GM12878 (cell line): ENCODE measurements at regions not wholly inside any gene's neighbourhood (a gene's known extent, or its start where the extent isn't known, plus 50 kb on each side); places are given as distances from the start of the nearest gene placed in this dataset.

Experiments used
- ATAC-seq: fragments of 200-7000 bp; cut with Tn5 transposase; 3 replicates; pipeline ENCODE4 v1.9.1; 2020; ENCODE audit warnings: mild to moderate bottlenecking, moderate library complexity
- BruUV-seq: library from RNA; stranded (reverse); fragments of 400-500 nt; replicated peaks from 2 replicates; lab custom pipeline; 2021; lab: Mats Ljungman, UMichigan
- CTCF ChIA-PET: fragments of 300-600 bp; sonication (Branson Sonifier 250); formaldehyde crosslinking; extraction: SDS; loops from one replicate; lab custom pipeline; 2021; ENCODE audit warnings: inconsistent platforms; lab: Yijun Ruan, JAX
- POLR2A ChIA-PET: fragments of 350-600 bp; formaldehyde crosslinking; extraction: SDS; loops from one replicate; lab custom pipeline; 2021; ENCODE audit warnings: inconsistent platforms; lab: Charles Lee
- RAD21 ChIA-PET: fragments of 300-600 bp; sonication (Branson Sonifier 250); formaldehyde crosslinking; loops from one replicate; lab custom pipeline; 2023; ENCODE audit warnings: antibody characterized with exemption; ENCODE audit not compliant: unreplicated experiment; lab: Charles Lee
- SMC1A ChIA-PET: fragments of 300-600 bp; sonication (Branson Sonifier 250); formaldehyde crosslinking; loops from one replicate; lab custom pipeline; 2023; ENCODE audit not compliant: unreplicated experiment, uncharacterized antibody; lab: Charles Lee
- DNase-seq: peaks from one replicate; pipeline ENCODE4 v3.0.0-alpha.2; 2011; ENCODE audit warnings: low read depth, low spot score
- FAIRE-seq: peaks from 3 replicates; lab custom pipeline; 2011; peaks lifted over from hg19 to GRCh38; lab: Jason Lieb, UNC
- H2AFZ ChIP-seq: 2 replicates; pipeline ENCODE4 v1.6.0; 2011; ENCODE audit warnings: low read depth, low read length, control low read depth; ENCODE audit not compliant: control insufficient read depth
- H3K27ac ChIP-seq: 2 replicates; pipeline ENCODE4 v1.5.1; 2011; ENCODE audit warnings: control low read depth; ENCODE audit not compliant: control insufficient read depth, insufficient read depth
- H3K27me3 ChIP-seq, 2 experiments: replicated peaks in 1 of 2; 2 replicates each; pipeline versions ENCODE4 v1.6.0 to v1.6.1; 2011; ENCODE audit warnings: low read length in 1 of 2; ENCODE audit not compliant: control insufficient read depth in 2 of 2, insufficient read depth in 2 of 2
- H3K36me3 ChIP-seq, 2 experiments: 2 replicates each; pipeline ENCODE4 v1.5.1; 2011; ENCODE audit warnings: low read length in 1 of 2; ENCODE audit not compliant: control insufficient read depth in 2 of 2, insufficient read depth in 2 of 2
- H3K4me1 ChIP-seq: 2 replicates; pipeline ENCODE4 v1.6.1; 2011; ENCODE audit warnings: mild to moderate bottlenecking, low read length, moderate library complexity, mixed read lengths; ENCODE audit not compliant: control insufficient read depth, insufficient read depth
- H3K4me2 ChIP-seq: 2 replicates; pipeline ENCODE4 v1.6.0; 2011; ENCODE audit warnings: control low read depth; ENCODE audit not compliant: control insufficient read depth, insufficient read depth
- H3K4me3 ChIP-seq: fragments of 200-600 bp; sonication (generic); 2 replicates; pipeline ENCODE4 v1.5.1; 2016
- H3K79me2 ChIP-seq: 2 replicates; pipeline ENCODE4 v1.6.0; 2011; ENCODE audit warnings: low read length; ENCODE audit not compliant: control insufficient read depth, insufficient read depth
- H3K9ac ChIP-seq: 2 replicates; pipeline ENCODE4 v1.8.0; 2011; ENCODE audit warnings: low read length, control low read depth, mixed read lengths; ENCODE audit not compliant: control insufficient read depth, insufficient read depth
- H3K9me3 ChIP-seq: replicated peaks from 3 replicates; pipeline ENCODE4 v1.5.1; 2011; ENCODE audit warnings: mild to moderate bottlenecking, low read length; ENCODE audit not compliant: control insufficient read depth, insufficient read depth
- H4K20me1 ChIP-seq: 2 replicates; pipeline ENCODE4 v1.6.0; 2011; ENCODE audit not compliant: control insufficient read depth, insufficient read depth
- ATF7 ChIP-seq: fragments of 450-650 bp; IDR thresholded peaks from 2 replicates; pipeline ENCODE4 v1.6.1; 2016; ENCODE audit warnings: low read depth, mild to moderate bottlenecking
- KLF5 ChIP-seq: fragments of 450-650 bp; IDR thresholded peaks from 2 replicates; pipeline ENCODE4 v1.6.1; 2014; ENCODE audit warnings: mild to moderate bottlenecking; ENCODE audit not compliant: partially characterized antibody
- SMAD5 ChIP-seq: IDR thresholded peaks from 2 replicates; pipeline ENCODE4 v1.6.1; 2016; ENCODE audit warnings: antibody characterized with exemption, low read depth
- WGBS: methylation state at CpG from one replicate; pipeline ENCODE4 v1.1.6; 2016; ENCODE audit warnings: low lambda C conversion rate; ENCODE audit not compliant: insufficient replicate concordance, insufficient coverage; ENCODE audit errors: missing lambda C conversion rate; 5-methylcytosine and 5-hydroxymethylcytosine counted together
- in situ Hi-C: fragments of 300-500 bp; cut with MboI; formaldehyde crosslinking; loops from 9 replicates; pipeline ENCODE4 v1.14.3; 2018; ENCODE audit warnings: mixed read lengths
- intact Hi-C: fragments of 100-400 bp; cut with micrococcal nuclease; formaldehyde crosslinking; loops from one replicate; pipeline ENCODE4 v1.14.2; 2022; ENCODE audit not compliant: unreplicated experiment
- TF ChIP-seq, protein P1 (sequence below): fragments of 150-350 bp; IDR thresholded peaks from 2 replicates; pipeline ENCODE4 v1.6.1; 2014; ENCODE audit warnings: mild to moderate bottlenecking, low read depth, low read length
- TF ChIP-seq, protein P2 (sequence below): IDR thresholded peaks from 2 replicates; pipeline ENCODE4 v1.6.1; 2012; ENCODE audit warnings: low read depth, low read length, improper control_type of control experiment
- TF ChIP-seq, protein P3 (sequence below): IDR thresholded peaks from 2 replicates; pipeline ENCODE4 v1.6.1; 2012; ENCODE audit warnings: low read depth, low read length, improper control_type of control experiment
- TF ChIP-seq, protein P4 (sequence below): fragments of 450-650 bp; formaldehyde crosslinking; IDR thresholded peaks from 2 replicates; pipeline ENCODE4 v1.4.0; 2020; ENCODE audit warnings: mild to moderate bottlenecking, moderate library complexity
- TF ChIP-seq, protein P5 (sequence below): IDR thresholded peaks from 2 replicates; pipeline ENCODE4 v1.6.1; 2012; ENCODE audit warnings: mild to moderate bottlenecking, low read depth, low read length

DNA sequence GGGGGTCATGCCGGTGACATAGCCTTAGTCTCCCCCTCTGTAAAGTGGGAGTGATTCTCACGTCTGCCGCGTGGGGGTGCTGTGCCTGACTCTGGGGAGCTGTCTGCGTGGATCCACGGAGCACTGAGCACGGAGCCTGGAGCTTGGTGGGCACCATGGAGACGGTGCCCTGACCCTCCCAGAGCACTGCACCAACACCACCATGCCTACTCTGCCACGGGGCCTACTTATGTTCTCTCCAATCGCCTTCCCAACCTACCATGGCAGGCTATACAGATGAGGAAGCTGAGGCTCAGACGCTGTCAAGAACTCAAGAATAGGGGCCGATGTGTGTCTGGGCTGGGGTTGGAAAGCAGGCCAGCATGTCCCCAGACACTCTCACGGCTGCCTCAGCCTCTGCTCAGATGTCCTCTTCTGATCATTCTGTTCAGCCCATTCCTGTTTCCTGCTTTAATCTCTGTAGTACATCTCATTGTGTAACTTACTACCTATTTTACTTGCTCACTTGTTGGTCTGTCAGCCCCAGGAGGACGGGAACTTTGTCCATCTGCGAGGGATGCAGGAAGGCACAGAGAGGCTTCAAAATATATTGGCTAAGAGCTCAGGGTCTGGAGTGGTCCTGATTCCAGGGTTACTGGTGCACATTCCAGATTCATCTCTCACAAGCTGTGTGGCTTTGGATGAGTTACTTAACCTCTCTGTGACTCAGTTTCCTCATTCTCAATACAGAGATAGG lies 168.1 kb upstream of the HS6ST1 start:
- ChIA-PET POLR2A (no interaction called here), CTCF (no interaction called here), SMC1A (no interaction called here), RAD21 (no interaction called here)
- intact Hi-C loops (no loop called here), in situ Hi-C loops (no loop called here)
- H2AFZ ChIP-seq, result no peak overlapping the region
- H3K9me3 ChIP-seq, result no peaks in the 10 kb centered on the region
- peaks cover 0 to 3% of the 10 kb centered on the region in 2 experiments; a peak in 1 of 4 replicates for H3K27me3 ChIP-seq
- no peaks in the 10 kb centered on the region for H3K79me2 ChIP-seq
- H3K27ac ChIP-seq, result no peak overlapping the region
- FAIRE-seq (no peak), ATAC-seq (no peak), DNase-seq (no peak)
- no TSS peak for BruUV-seq
- WGBS, result 45% methylated on average over 12 of the region's 15 CpGs
- no peaks in the 10 kb centered on the region for H4K20me1 ChIP-seq
- no peak overlapping the region for H3K4me2 ChIP-seq
- no peak overlapping the region for H3K4me3 ChIP-seq
- H3K9ac ChIP-seq, result no peak overlapping the region
- H3K4me1 ChIP-seq, result no peaks in the 10 kb centered on the region
- no peaks in the 10 kb centered on the region for H3K36me3 ChIP-seq
- TF ChIP-seq ATF7 (no peak), SMAD5 (no peak), KLF5 (no peak)
- TF ChIP-seq, protein P1, sequence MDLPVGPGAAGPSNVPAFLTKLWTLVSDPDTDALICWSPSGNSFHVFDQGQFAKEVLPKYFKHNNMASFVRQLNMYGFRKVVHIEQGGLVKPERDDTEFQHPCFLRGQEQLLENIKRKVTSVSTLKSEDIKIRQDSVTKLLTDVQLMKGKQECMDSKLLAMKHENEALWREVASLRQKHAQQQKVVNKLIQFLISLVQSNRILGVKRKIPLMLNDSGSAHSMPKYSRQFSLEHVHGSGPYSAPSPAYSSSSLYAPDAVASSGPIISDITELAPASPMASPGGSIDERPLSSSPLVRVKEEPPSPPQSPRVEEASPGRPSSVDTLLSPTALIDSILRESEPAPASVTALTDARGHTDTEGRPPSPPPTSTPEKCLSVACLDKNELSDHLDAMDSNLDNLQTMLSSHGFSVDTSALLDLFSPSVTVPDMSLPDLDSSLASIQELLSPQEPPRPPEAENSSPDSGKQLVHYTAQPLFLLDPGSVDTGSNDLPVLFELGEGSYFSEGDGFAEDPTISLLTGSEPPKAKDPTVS, result no peak
- TF ChIP-seq, protein P2, sequence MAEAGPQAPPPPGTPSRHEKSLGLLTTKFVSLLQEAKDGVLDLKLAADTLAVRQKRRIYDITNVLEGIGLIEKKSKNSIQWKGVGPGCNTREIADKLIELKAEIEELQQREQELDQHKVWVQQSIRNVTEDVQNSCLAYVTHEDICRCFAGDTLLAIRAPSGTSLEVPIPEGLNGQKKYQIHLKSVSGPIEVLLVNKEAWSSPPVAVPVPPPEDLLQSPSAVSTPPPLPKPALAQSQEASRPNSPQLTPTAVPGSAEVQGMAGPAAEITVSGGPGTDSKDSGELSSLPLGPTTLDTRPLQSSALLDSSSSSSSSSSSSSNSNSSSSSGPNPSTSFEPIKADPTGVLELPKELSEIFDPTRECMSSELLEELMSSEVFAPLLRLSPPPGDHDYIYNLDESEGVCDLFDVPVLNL, result no peak
- TF ChIP-seq, protein P3, sequence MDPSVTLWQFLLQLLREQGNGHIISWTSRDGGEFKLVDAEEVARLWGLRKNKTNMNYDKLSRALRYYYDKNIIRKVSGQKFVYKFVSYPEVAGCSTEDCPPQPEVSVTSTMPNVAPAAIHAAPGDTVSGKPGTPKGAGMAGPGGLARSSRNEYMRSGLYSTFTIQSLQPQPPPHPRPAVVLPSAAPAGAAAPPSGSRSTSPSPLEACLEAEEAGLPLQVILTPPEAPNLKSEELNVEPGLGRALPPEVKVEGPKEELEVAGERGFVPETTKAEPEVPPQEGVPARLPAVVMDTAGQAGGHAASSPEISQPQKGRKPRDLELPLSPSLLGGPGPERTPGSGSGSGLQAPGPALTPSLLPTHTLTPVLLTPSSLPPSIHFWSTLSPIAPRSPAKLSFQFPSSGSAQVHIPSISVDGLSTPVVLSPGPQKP, result no peak
- TF ChIP-seq, protein P4, sequence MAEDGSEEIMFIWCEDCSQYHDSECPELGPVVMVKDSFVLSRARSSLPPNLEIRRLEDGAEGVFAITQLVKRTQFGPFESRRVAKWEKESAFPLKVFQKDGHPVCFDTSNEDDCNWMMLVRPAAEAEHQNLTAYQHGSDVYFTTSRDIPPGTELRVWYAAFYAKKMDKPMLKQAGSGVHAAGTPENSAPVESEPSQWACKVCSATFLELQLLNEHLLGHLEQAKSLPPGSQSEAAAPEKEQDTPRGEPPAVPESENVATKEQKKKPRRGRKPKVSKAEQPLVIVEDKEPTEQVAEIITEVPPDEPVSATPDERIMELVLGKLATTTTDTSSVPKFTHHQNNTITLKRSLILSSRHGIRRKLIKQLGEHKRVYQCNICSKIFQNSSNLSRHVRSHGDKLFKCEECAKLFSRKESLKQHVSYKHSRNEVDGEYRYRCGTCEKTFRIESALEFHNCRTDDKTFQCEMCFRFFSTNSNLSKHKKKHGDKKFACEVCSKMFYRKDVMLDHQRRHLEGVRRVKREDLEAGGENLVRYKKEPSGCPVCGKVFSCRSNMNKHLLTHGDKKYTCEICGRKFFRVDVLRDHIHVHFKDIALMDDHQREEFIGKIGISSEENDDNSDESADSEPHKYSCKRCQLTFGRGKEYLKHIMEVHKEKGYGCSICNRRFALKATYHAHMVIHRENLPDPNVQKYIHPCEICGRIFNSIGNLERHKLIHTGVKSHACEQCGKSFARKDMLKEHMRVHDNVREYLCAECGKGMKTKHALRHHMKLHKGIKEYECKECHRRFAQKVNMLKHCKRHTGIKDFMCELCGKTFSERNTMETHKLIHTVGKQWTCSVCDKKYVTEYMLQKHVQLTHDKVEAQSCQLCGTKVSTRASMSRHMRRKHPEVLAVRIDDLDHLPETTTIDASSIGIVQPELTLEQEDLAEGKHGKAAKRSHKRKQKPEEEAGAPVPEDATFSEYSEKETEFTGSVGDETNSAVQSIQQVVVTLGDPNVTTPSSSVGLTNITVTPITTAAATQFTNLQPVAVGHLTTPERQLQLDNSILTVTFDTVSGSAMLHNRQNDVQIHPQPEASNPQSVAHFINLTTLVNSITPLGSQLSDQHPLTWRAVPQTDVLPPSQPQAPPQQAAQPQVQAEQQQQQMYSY (CRISPR knock-in tag), result no peak
- TF ChIP-seq, protein P5, sequence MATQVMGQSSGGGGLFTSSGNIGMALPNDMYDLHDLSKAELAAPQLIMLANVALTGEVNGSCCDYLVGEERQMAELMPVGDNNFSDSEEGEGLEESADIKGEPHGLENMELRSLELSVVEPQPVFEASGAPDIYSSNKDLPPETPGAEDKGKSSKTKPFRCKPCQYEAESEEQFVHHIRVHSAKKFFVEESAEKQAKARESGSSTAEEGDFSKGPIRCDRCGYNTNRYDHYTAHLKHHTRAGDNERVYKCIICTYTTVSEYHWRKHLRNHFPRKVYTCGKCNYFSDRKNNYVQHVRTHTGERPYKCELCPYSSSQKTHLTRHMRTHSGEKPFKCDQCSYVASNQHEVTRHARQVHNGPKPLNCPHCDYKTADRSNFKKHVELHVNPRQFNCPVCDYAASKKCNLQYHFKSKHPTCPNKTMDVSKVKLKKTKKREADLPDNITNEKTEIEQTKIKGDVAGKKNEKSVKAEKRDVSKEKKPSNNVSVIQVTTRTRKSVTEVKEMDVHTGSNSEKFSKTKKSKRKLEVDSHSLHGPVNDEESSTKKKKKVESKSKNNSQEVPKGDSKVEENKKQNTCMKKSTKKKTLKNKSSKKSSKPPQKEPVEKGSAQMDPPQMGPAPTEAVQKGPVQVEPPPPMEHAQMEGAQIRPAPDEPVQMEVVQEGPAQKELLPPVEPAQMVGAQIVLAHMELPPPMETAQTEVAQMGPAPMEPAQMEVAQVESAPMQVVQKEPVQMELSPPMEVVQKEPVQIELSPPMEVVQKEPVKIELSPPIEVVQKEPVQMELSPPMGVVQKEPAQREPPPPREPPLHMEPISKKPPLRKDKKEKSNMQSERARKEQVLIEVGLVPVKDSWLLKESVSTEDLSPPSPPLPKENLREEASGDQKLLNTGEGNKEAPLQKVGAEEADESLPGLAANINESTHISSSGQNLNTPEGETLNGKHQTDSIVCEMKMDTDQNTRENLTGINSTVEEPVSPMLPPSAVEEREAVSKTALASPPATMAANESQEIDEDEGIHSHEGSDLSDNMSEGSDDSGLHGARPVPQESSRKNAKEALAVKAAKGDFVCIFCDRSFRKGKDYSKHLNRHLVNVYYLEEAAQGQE, result no peak
